GM19467 (cell line): ENCODE measurements at regions not wholly inside any gene's neighbourhood (a gene's known extent, or its start where the extent isn't known, plus 50 kb on each side); places are given as distances from the start of the nearest gene placed in this dataset.

ENCODE experiments used
- ATAC-seq: cut with Tn5 transposase; IDR thresholded peaks from one replicate; pipeline ENCODE4 v1.9.1; 2021; ENCODE audit warnings: mild to moderate bottlenecking, moderate library complexity; ENCODE audit not compliant: unreplicated experiment

DNA sequence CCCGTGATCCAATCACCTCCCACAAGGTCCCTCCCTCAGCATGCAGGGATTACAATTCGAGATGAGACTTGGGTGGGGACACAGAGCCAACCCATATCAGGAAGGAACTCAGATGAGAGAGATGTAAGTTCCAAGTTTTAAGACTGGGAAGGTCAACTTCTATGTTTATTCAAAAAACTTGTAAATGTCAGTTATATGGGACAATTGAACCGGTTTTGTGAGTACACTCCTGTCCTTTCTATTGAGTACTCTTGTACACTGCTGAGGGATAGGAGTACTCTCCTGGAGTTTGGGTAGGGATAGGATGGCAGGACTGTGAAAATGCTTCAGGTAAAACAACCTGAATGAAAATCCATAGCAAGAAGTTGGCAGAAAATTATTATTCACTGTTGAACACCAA lies 239.1 kb downstream of the ZNF674 start:
- ATAC-seq, result no peak

GRCh38 chrX:46305431-46305830 lies 239.8 kb downstream of the ZNF674 start:
- no peak for ATAC-seq

GRCh38 chrX:46301903-46302302 lies 243.3 kb downstream of the ZNF674 start:
- no peak for ATAC-seq

GRCh38 chrX:46298821-46299220 lies 246.4 kb downstream of the ZNF674 start:
- ATAC-seq, result no peak

DNA sequence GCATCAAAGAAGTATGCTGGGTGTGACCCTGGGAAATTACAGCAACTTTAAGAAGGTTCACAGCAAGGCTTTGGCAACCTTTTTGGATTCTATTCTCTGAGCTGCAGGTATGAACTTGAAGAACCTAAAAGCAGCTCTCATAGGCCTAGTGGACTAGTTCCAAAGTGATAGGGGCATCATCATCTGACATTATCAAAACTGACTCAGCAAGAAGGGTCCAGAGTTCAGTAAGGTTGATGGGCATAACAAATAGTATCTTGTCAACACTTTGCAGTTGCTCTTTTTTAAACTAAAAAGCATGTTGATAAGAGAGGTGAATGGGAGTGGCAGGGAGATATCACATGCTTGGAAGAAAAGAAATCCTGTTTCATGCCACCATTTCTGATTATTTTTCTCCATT lies 249.3 kb downstream of the ZNF674 start:
- no peak for ATAC-seq

- ATAC-seq, result no peak
Measured at GRCh38 chrX:46294234-46294633, 251.0 kb downstream of the ZNF674 start.

DNA sequence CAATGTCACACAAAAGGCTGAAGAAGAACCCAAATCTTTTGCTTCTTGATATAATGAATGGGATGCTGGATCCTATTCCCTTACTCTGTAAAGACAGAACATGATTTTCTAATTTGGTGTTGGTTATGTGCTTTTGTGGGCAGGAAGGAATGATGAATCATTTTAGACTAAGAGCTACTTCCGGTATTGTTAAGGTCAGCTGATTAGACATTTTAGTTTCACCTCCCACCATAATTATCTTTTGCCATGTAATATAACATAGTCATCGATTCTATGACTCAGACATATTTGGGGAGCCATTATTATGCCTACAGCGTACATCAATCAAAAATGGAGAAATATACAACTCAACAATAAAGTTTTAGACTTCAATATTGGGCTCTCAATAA lies 265.3 kb downstream of the ZNF674 start:
- no peak for ATAC-seq

- no peak for ATAC-seq
Measured at GRCh38 chrX:46279214-46279924, 265.9 kb downstream of the ZNF674 start.

- ATAC-seq, result no peak
Measured at GRCh38 chrX:46278572-46278971, 266.6 kb downstream of the ZNF674 start.

- ATAC-seq, result no peak
Measured at GRCh38 chrX:46268412-46268811, 276.8 kb downstream of the ZNF674 start.

DNA sequence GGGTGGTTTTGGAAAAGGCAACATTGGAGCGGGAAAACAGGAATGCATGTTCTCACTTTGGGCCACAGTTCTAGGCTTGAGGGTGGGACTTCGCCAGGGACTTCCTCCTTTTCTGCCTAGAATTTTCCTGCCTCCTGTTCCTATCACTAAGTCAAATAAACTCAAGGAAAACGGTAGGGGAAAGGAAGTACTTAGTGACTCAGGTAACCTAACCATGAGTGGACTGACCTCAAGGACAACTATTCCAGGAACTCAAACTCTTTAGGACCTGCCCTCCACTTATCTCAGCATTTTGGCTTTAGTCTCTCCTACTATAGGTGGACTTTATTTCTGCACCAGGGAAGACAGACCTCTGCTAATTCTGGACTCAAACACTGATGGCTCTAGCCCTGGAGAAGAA lies 281.7 kb downstream of the ZNF674 start:
- ATAC-seq, result no peak

- ATAC-seq, result no peak
Measured at GRCh38 chrX:46262304-46262703, 282.9 kb downstream of the ZNF674 start.

DNA sequence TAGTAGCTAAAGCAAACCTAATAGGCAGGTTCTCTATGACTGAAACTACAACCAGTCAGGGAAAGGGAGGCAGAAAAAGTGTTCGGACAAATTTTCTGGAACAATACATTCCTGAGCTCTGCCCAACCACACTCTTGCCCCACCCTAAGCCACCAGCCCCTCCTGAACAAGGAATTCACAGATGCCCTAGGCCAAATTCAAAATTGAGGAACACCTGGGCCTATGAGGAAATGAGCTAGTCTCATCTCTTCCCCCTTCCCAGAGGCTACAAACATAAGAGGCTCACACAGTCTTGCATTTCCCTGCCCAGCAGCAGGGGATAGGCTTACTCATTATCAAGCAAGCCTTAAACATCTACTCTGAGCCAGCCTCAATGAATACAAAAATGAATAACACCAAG lies 284.7 kb downstream of the ZNF674 start:
- ATAC-seq, result no peak

- ATAC-seq, result no peak
Measured at GRCh38 chrX:46258356-46258755, 286.9 kb downstream of the ZNF674 start.

DNA sequence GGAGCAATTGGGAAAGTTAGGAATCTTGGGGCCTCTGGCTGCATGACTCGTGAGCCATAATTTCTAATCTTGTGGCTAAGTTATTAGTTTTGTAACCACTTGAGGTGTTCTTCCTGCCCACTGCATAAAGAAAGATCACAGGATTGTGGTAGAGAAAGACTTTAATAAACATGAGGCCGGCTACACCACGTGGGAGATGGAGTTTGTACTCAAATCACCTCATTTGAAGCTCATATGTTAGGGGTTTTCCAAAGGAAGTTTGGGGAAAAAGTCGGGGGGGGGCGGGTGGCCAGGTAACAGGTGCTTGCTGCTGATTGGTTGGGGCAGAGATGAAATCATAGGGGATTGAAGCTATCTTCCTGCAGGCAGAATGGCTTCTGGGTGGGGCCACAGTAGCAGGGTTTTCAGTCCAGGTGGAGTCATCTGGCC lies 287.8 kb downstream of the ZNF674 start:
- no peak for ATAC-seq

DNA sequence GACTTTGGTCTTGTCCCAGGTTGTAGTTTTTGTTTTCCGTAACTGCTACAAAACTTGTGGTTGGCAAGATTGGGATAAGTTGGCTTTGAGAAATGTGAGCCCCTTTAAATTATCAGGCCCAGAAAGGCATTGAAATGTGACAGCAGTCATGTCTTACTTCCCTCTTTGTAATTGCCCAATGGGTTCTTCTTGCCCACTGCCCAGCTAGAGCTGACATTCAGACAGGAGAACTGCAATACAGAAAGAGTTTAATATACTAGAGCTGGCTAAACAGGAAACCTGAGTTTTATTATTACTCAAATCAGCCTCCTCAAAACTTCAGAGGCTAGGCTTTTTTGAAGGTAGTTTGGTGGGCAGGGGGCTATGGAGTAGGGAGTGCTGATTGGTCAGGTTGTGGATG lies 288.3 kb downstream of the ZNF674 start:
- no peak for ATAC-seq

DNA sequence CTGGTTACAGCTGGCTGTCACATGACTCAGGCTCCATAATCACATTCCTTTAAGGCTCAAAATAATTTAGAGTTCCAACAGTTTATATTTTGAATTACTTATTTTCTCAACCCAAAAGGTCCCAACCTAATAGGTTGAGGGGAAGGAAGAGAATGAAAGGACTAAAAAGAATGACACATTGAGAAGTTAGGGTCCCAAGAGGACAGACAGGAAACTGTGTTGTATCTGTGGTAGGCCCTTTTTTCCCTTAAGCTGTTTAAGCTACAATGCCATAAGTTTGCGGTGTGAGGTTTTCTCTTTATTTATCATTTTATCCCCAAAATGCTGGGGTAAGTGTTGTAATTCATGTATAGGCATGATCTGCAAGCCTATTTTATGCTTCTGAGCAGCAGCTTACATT lies 290.2 kb downstream of the ZNF674 start:
- no peak for ATAC-seq

DNA sequence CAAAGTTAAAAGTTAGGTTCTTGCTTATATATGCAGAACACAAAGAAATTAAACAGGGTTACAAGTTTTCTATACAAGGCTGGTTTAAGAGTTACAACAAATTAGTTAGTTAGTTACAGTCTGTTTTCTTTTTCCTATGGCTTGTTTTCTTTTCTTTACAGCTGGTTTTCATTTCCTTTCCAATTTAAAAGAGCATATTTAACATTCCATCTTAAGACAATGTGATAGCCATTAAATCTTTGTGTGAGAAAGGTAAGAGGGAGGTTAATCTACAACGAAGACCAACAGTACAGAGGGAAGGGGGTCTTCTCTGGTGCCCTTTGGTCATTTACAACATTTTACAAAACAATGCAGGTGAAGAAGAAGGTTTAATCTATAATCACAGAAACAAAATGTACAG lies 290.6 kb downstream of the ZNF674 start:
- ATAC-seq, result no peak

- ATAC-seq, result no peak
Measured at GRCh38 chrX:46251755-46252154, 293.5 kb downstream of the ZNF674 start.

DNA sequence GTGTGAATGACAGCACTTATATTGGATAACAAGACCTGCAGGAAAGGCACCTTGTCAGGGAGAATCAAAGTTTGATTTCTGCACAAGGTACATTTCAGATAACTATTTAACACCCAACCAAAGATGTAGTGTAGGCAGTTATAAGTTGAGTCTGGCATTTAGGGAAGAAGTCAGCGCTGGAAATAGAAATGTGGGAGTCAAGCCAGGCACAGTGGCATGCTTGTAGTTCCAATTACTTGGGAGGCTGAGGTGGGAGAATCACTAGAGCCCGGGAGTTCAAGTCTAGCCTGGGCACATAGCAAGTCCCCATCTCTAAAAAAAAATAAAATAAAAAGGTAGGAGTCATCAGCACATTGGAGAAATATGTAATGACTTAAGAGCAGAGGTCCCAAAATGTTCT lies 295.1 kb downstream of the ZNF674 start:
- ATAC-seq, result no peak

DNA sequence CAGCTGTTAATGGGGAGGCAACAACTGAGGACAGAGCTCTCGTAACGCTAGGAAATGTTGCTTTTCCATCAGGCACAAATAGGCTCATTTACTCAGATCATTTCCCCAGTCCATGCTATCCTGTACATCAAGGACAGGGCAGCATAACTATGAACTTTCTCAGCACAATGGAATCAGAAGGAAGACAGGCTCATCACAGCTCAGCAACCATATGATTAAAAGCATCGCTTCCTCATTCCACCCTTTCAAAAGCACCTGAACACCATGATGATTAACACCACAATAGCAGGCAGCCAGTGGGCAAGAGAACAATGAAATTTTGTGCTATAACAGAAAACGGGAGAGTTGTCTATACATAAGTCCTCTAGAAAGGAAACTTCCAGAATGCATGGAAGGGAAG lies 297.8 kb downstream of the ZNF674 start:
- no peak for ATAC-seq

DNA sequence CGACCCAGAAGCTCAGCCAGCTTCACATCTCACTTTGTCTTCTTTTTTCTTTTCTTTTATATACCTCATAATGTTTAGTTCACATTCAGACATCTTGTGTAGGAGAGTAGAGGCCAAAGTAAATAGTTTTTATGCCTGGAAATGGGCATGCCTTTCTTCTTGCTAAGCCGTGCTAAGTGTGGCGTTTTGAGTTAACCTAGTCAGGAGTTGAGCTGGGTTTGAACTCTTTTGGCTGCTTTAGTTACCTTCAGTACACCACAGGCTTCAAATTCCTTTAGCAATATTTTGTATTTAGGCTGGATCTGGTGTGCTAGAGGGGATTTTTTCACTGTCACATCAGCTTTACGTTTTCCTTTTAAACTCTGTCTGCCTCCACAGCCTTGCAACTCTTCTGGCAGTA lies 300.8 kb downstream of the ZNF674 start:
- ATAC-seq, result no peak

DNA sequence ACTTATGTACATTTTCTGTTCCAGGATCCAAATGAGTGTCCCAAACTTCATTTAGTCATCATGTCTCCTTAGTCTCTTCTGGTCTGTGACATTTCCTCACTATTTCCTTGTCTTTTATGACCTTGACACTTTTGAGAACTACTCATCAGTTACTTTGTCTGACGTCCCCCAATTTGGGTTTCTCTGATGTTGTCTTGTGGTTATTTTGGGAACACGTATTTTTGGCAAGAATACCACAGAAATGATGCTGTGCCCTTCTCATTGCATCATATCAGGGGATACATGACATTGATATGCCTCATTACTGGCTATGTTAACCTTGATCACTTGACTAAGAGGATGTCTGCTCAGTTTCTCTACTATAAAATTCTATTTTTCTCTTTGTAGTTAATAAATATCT lies 308.8 kb downstream of the ZNF674 start:
- ATAC-seq, result no peak
